ENCODE measurements at regions not wholly inside any gene's neighbourhood (a gene's known extent, or its start where the extent isn't known, plus 50 kb on each side); places are given as distances from the start of the nearest gene placed in this dataset.
A peak's percentile ranks its signal among the peaks of the same experiment; 100 is the strongest.
"Not testable (repeated sequence)": the region's sequence is repeated elsewhere in the genome, so short reads cannot be mapped to it uniquely, and the experiment has no call there.

GRCh38 chr13:76620036-76620435, 266.2 kb downstream of the KCTD12 start:
- DNase-seq (ENCODE audit: low read depth): peak; percentile 6

- no peak for DNase-seq (ENCODE audit: low read depth)
These were observed 266.6 kb downstream of the KCTD12 start for GRCh38 chr13:76619631-76620030.

GRCh38 chr13:76610819-76611415, 275.3 kb downstream of the KCTD12 start:
- no peak for DNase-seq (ENCODE audit: low read depth)

- no peak for DNase-seq (ENCODE audit: low read depth)
These were observed 276.6 kb downstream of the KCTD12 start for GRCh38 chr13:76609643-76610042.

- no peak for DNase-seq (ENCODE audit: low read depth)
These were observed 278.3 kb downstream of the KCTD12 start for GRCh38 chr13:76607866-76608265.

GRCh38 chr13:76600081-76600480, 286.1 kb downstream of the KCTD12 start:
- no peak for DNase-seq (ENCODE audit: low read depth)

- DNase-seq (ENCODE audit: low read depth): no peak
These were observed 288.3 kb downstream of the KCTD12 start for GRCh38 chr13:76597868-76598267.

GRCh38 chr13:76596216-76596615, 290.0 kb downstream of the KCTD12 start:
- no peak for DNase-seq (ENCODE audit: low read depth)

- DNase-seq (ENCODE audit: low read depth): no peak
These were observed 291.8 kb downstream of the KCTD12 start for GRCh38 chr13:76594435-76594834.

- DNase-seq (ENCODE audit: low read depth): no peak
These were observed 299.4 kb downstream of the KCTD12 start for GRCh38 chr13:76586842-76587241.

GRCh38 chr13:76579701-76580100, 306.5 kb downstream of the KCTD12 start:
- no peak for DNase-seq (ENCODE audit: low read depth)

- not testable (repeated sequence) for DNase-seq (ENCODE audit: low read depth)
These were observed 310.6 kb downstream of the KCTD12 start for GRCh38 chr13:76575634-76576033.

GRCh38 chr13:76570510-76570971, 315.7 kb downstream of the KCTD12 start:
- no peak for DNase-seq (ENCODE audit: low read depth)

- no peak for DNase-seq (ENCODE audit: low read depth)
These were observed 329.6 kb downstream of the KCTD12 start for GRCh38 chr13:76556627-76557026.

- DNase-seq (ENCODE audit: low read depth): peak; percentile 1
These were observed 333.4 kb downstream of the KCTD12 start for GRCh38 chr13:76552807-76553206.

GRCh38 chr13:76552041-76552772, 334.0 kb downstream of the KCTD12 start:
- no peak for DNase-seq (ENCODE audit: low read depth)

GRCh38 chr13:76542176-76542575, 344.0 kb downstream of the KCTD12 start:
- no peak for DNase-seq (ENCODE audit: low read depth)

- no peak for DNase-seq (ENCODE audit: low read depth)
These were observed 348.2 kb downstream of the KCTD12 start for GRCh38 chr13:76538004-76538403.

GRCh38 chr13:76533251-76533650, 353.0 kb downstream of the KCTD12 start:
- DNase-seq (ENCODE audit: low read depth): peak; percentile 32

- DNase-seq (ENCODE audit: low read depth): no peak
These were observed 359.2 kb downstream of the KCTD12 start for GRCh38 chr13:76527041-76527440.

- DNase-seq (ENCODE audit: low read depth): no peak
These were observed 362.4 kb downstream of the KCTD12 start for GRCh38 chr13:76523740-76524340.

GRCh38 chr13:76522083-76522755, 364.0 kb downstream of the KCTD12 start:
- no peak for DNase-seq (ENCODE audit: low read depth)

- DNase-seq (ENCODE audit: low read depth): no peak
These were observed 366.5 kb downstream of the KCTD12 start for GRCh38 chr13:76519685-76520084.

All from ELR (cell line).